ENCODE measurements at regions not wholly inside any gene's neighbourhood (a gene's known extent, or its start where the extent isn't known, plus 50 kb on each side); places are given as distances from the start of the nearest gene placed in this dataset.

GRCh38 chrX:46447384-46447783, 97.8 kb downstream of the ZNF674 start:
- peak; percentile 10 for DNase-seq

DNA sequence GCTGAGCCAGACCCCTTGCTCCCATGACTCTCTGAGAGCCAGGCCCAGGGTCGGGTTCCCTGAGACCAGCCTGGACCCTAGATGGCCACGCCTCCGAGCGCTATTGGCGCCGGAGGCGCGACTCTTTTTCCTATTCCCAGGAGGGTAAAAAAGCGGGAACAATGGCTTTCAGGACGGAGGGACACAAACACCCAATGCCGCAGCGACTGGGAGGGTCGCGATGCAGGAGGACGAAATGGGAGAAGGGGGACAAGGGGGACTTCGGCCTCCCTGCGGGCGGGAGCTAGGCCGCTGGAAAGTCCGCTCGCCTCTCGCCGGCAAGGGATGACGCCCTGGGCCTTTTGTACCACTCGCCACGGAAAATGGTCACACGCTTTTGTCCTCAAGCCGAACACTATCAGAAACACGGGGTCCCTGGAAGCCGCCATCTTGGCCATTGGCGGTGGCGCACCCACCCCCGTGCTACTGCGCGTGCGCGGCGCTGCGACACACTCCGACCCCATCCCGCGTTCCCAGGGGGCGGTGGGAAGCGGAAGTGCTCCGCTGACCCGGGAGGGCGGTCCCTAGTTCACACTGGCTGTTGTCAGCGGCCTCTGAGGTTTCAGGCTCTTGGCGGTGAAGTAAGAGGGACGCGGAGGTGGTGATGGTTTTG, 98.4 kb downstream of the ZNF674 start:
- DNase-seq: peak; percentile 83

DNA sequence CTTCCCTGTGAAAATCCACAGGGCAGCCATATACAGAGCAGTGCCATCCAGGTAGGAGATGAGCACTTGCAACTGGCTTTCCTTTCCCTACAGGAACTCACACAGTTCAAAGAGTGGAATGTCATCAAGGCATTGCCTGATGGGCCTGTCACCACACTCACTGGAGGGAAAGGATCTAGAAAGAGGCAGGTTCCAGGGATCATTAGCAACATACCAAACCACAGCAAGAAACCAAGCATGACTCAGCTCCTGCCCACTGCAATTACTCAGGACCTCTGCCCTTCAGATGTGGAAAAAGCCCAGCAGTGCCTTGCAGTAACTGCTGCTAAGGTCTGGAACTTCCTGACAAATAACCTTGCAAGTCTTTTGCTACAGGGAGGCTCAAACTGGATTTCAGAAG, 101.2 kb downstream of the ZNF674 start:
- DNase-seq: no peak

DNA sequence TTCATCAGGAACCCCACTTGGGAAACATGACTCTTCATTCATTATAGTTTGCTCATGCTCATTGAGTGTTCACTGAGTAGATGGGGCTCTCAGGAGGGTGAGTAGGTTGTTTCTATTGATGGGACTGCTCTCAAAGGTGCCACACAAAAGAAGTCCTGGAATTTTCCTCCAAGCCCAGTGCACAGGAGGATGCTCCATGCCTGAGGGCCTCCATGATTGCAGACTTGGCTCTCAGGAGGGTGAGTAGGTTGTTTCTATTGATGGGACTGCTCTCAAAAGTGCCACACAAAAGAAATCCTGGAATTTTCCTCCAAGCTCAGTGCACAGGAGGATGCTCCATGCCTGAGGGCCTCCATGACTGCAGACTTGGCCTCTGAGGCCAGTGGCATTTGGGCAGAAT, 108.5 kb downstream of the ZNF674 start:
- DNase-seq: no peak

DNA sequence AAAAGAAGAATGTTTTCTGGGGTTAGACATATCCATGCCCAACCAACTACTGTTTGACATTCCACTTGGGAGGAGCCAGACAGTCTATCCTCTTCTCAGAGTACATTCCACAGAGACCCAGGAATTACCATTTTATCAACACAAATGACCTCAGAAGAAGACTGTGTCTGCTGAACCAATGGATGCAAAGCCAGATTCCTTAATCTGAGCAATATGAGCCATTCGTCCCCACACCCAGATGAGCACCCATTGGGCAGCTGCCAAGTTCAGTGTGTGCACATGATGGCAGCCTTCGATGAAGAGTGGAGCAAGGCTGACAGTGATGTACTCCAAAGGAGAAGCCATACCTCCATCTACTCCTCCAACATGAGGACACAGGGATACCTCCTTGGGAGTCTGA, 111.3 kb downstream of the ZNF674 start:
- no peak for DNase-seq

- DNase-seq: peak; percentile 64
Observed at GRCh38 chrX:46408553-46409407, 136.4 kb downstream of the ZNF674 start.

DNA sequence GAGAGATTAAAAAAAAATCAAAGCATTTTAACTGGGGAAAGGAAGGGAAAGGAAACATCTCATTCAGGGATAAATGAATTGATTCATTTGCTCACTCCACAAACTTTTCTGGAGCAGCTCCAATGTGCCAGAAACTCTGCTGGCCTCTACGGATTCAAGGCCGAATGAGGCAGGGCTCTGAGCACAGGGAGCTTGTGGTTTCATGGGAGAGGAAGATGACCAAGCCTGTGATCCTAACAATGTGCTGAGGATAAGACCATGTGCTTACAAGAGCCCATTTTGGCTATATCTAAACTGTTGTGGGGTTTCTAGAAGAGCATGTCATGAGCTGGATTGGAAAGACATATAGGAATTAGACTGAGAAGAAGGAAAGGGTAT, 137.5 kb downstream of the ZNF674 start:
- DNase-seq: no peak

DNA sequence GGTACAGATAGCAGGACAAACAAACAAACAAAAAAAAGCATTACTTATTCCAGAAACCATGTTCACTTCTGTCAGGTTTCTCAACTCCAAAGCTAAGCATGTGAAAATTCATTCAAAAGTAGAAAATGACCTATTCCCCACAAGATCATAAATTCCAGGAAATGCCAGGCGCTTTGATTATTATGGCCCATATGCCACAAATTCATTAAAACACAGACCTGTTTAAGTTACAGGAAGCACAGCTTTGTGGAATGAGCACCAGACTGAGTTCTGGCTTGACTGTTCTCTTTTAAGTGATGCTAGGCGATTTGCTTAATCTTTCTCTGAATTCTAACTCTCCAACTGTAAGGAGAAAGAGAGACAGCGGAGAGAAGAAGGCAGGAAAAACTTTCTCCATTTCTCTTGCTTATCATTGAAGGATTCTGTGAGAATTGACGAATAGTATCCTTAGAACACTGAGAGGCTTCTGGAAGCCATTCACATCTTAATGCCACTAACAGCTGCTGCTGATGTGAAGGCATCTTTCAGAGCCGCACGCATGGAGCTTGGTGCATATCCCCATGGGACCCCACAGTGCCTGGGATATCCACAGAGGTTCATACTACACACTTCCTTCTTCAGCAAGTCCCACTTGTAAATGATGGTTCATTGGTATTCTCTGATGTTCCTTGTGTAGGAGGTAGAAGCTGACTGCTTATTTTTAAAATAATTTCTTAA, 138.0 kb downstream of the ZNF674 start:
- no peak for DNase-seq

DNA sequence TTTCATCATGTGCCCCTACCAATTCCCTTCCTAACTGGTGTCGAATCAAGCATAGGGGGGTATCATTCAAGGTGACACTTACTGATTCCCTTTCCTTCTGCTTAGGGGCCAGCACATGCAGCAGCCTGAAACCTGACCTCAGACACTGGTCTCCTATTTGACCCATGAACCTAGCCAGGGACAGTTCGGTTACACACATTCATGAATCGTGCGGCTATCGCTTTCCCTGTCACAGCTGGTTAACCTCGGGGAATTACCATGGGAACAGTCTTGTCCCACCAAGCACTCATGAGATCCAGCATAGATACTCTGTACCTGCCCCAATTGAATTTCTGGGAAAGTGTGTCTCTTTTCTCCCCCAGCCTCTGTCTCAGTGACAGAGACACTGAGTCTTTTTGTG, 140.4 kb downstream of the ZNF674 start:
- peak; percentile 45 for DNase-seq

- no peak for DNase-seq
Observed at GRCh38 chrX:46400530-46401443, 144.4 kb downstream of the ZNF674 start.

- DNase-seq: no peak
Observed at GRCh38 chrX:46398874-46399273, 146.3 kb downstream of the ZNF674 start.

DNA sequence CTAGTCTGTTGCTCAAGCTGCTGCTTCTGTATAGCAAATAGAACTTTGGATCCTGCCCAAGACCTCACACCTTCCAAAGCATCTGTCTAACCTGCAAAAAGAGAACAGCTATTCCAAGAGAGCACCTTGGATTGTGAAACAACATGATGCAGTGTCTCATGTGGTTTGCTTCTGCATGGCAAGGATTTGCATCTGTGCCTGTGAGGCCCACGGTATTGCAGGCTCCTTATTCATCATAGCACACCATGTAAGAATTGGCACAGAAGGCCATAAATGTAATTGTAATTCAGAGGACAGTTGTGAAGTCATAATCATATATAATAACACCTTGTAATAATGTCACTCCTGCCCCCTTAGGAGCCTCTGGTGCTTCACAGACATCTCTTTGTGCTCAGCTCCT, 147.1 kb downstream of the ZNF674 start:
- no peak for DNase-seq

DNA sequence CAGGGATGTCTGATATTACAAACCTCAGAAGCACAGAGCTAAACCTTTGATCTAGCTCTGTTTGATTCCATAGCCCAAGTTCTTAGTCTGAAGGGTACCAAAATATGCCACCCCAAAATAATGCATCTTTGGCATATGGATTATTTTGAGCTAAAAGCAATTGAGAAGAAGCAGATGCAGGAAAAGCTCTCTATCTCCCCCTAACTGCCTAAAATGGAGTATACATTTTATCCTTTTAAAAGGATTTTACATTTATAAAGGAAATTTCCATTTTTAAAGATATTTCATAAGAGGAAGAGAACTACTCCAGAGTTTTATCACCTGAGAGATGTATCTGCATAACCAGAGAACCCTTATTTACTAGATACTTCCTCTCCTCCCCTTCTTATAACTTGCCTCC, 158.7 kb downstream of the ZNF674 start:
- no peak for DNase-seq

GRCh38 chrX:46383006-46383405, 162.2 kb downstream of the ZNF674 start:
- no peak for DNase-seq

DNA sequence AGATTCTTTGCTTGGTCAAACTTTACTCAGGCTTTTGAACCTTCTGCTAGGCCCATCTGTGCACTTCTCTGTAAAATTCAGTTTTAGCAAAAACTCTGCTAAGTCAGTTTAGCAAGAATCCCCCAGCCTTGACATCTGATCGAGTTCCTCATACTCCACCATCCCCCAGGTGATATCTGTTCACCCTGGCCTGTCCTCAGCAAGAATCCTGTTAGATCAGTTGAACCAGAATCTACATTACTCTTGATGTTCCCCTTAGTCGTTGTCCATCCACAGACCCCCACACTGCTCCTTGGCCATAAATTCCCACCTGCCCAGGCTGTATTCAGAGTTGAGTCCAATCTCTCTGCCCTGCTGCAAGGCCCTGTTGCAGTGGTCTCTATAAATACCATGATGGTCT, 162.6 kb downstream of the ZNF674 start:
- DNase-seq: no peak

DNA sequence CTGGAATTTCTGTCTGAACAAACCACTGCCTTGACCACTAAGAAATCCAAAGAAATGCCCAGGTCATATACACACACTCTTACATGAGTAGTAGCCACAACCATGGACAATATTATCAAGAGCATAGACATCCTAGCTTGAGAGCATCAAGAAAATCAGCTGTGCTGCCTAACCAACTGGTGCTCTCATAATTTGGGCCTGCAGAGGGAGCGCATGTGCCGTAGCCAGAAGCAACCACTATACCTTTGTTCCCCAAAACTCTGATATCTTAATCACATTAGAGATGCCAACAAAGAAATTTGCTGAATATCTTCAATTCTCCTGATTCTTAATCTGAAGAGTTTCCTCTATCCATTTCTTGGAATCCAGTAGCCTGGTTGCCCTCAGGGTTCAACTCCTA, 163.6 kb downstream of the ZNF674 start:
- no peak for DNase-seq

DNA sequence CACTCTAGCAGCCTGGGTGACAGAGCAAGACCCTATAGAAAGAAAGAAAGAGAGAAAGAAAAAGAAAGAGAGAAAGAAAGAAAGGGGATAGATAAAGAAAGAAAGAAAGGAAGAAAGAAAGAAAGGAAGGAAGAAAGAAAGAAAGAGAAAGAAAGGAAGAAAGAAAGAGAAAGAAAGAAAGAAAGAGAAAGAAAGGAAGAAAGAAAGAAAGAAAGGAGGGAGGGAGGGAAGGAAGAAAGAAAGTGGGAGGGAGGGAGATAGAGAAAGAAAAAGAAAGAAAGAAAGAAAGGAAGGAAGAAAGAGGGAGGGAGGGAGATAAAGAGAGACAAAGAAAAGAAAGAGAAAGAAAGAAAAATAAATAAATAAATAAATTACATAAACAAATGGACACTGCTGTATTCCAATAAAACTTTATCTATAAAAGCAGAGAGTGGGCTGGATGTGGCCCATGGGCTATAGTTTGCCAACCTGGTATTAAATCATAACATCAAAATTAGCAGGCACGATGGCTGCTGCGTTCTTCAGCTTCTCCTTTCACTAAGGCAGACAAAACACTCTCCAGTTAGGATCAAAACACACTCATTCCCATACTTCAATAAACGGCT, 165.0 kb downstream of the ZNF674 start:
- no peak for DNase-seq

- DNase-seq: peak; percentile 33
Observed at GRCh38 chrX:46376246-46376885, 168.9 kb downstream of the ZNF674 start.

DNA sequence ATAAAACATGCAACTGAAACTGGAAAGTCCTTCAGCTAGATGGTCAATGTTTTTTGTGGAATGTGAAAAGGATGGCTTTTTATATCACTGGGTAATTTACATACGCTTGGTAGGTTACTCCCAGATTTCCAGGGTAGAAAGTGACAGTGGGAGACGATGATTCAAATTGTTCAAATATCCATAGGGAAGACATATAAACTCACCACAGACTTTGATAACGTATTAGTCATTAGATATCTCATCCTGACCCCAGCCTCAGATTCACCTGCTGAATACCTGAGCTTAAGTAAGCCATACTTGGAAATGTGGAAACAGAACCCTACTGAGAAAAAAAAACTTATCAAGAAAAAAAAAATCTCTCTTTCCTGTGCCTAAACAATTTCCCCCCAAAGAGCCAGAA, 169.4 kb downstream of the ZNF674 start:
- no peak for DNase-seq

DNA sequence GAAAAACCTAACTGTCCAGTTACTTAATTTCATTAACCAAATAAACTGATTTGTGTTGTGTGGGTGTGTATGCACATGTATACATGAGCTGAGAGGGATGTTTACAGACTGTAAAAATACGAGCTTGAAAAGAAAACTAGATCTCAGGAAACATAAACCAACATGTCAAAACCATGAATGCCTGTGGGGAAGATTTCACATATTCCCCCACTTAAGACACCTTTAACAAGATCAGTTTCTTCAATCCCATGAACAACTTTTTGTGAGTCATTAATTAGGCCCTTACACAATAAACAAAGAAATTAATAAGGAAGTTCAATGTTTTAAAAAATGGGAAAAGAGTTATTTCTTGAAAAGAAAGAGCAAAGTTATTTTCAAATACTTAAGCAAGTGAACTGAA, 170.8 kb downstream of the ZNF674 start:
- DNase-seq: no peak

- DNase-seq: no peak
Observed at GRCh38 chrX:46367491-46367890, 177.7 kb downstream of the ZNF674 start.

Data from left kidney (tissue), 1 donor.